ENCODE measurements at regions not wholly inside any gene's neighbourhood (a gene's known extent, or its start where the extent isn't known, plus 50 kb on each side); places are given as distances from the start of the nearest gene placed in this dataset.

GRCh38 chr6:169335301-169335700 is 81.7 kb upstream of the THBS2 start:
- H3K4me3 ChIP-seq (replicated peaks in 1 of 2; ENCODE audit: low read depth in 1 of 2, low read length in 2 of 2) = no peak overlapping the region
- no peaks in the 10 kb centered on the region for H3K27me3 ChIP-seq (ENCODE audit: insufficient read depth, low read length)
- peaks cover 5 to 8% of the 10 kb centered on the region in 2 experiments; a peak in 3 of 4 replicates for H3K4me1 ChIP-seq (ENCODE audit: control insufficient read depth in 1 of 2, insufficient read depth in 2 of 2, low read length in 2 of 2)
- H3K4me2 ChIP-seq (ENCODE audit: low read length) = no peak overlapping the region
- no TSS peak for BruUV-seq (replicated peaks)
- no peaks in the 10 kb centered on the region for H3K79me2 ChIP-seq (ENCODE audit: insufficient read depth, low read length)
- no peaks in the 10 kb centered on the region for H3K36me3 ChIP-seq (ENCODE audit: control insufficient read depth in 1 of 2, insufficient read depth in 2 of 2, low read length in 2 of 2)
- no peaks in the 10 kb centered on the region for H4K20me1 ChIP-seq (ENCODE audit: insufficient read depth)
- intact Hi-C loops (cut with micrococcal nuclease) = no loop called here
- H3K9me2 ChIP-seq (ENCODE audit: insufficient read depth) = no peaks in the 10 kb centered on the region
- ChIA-PET CTCF (interaction anchor here (1.7 kb wide), 1 partner anchor 9 kb away, joined by 7 read pairs; no protein-coding TSS in a partner anchor), POLR2A (no interaction called here), RAD21 (ENCODE audit: low non-redundant PET in 1 of 2, low total read pairs in 2 of 2, uncharacterized antibody in 2 of 2, unreplicated experiment in 2 of 2) (no interaction called here)
- no peaks in the 10 kb centered on the region for H3K9me3 ChIP-seq (ENCODE audit: control insufficient read depth in 1 of 2, insufficient read depth in 1 of 2, low read depth in 1 of 2, low read length in 2 of 2)
- TF ChIP-seq REST (IDR thresholded peaks at IDR 0.05; ENCODE audit: low read depth) (no peak), EGR1 (IDR thresholded peaks at IDR 0.05; ENCODE audit: low read depth) (no peak), ZFX (IDR thresholded peaks at IDR 0.05) (no peak), MAX (IDR thresholded peaks at IDR 0.05) (no peak), RAD21 (IDR thresholded peaks at IDR 0.05; ENCODE audit: low read depth) (no peak), SRF (IDR thresholded peaks at IDR 0.05; ENCODE audit: low read depth) (no peak), JUND (IDR thresholded peaks at IDR 0.05) (no peak), ATF3 (IDR thresholded peaks at IDR 0.05) (no peak)
- no peak for DNase-seq (ENCODE audit: low read depth, low spot score)
- ATAC-seq = no peak
- H3K9ac ChIP-seq (ENCODE audit: low read length) = no peak overlapping the region
- no peak overlapping the region for H3K27ac ChIP-seq (ENCODE audit: low read depth, low read length)
- no peak overlapping the region for H2AFZ ChIP-seq (ENCODE audit: low read depth, low read length, poor library complexity, severe bottlenecking)
